AG04449 (cell line): ENCODE measurements at regions not wholly inside any gene's neighbourhood (a gene's known extent, or its start where the extent isn't known, plus 50 kb on each side); places are given as distances from the start of the nearest gene placed in this dataset.

Experiments used
- CTCF ChIA-PET: fragments of 350-600 bp; formaldehyde crosslinking; extraction: SDS; loops from one replicate; lab custom pipeline; 2021; ENCODE audit warnings: antibody characterized with exemption; lab: Yijun Ruan, JAX
- POLR2A ChIA-PET: fragments of 400-600, 350-600 bp; formaldehyde crosslinking; extraction: SDS; loops from one replicate; lab custom pipeline; 2020; ENCODE audit warnings: antibody characterized with exemption, inconsistent platforms; lab: Yijun Ruan, JAX
- DNase-seq: peaks from one replicate; pipeline ENCODE4 v3.0.0-alpha.2; 2010; ENCODE audit warnings: low read depth, low spot score
- H3K4me3 ChIP-seq: 2 replicates; pipeline ENCODE4 v1.5.1; 2011; ENCODE audit warnings: low read depth, mild to moderate bottlenecking, control low read depth, low read length
- CTCF ChIP-seq: IDR thresholded peaks from one replicate; pipeline ENCODE4 v1.5.1; 2011; ENCODE audit warnings: mild to moderate bottlenecking, moderate library complexity, low read length, control low read depth, inconsistent platforms; ENCODE audit not compliant: insufficient read depth; ENCODE audit errors: missing control alignments

GRCh38 chr3:139735191-139735590 lies 57.4 kb upstream of the NMNAT3 start:
- DNase-seq, result no peak
- CTCF ChIA-PET, result no interaction called here
- POLR2A ChIA-PET, result no interaction called here

GRCh38 chr3:139732729-139733128 lies 55.0 kb upstream of the NMNAT3 start:
- CTCF ChIA-PET, result no interaction called here
- no peak overlapping the region for H3K4me3 ChIP-seq
- POLR2A ChIA-PET, result no interaction called here
- TF ChIP-seq CTCF, result no peak
- no peak for DNase-seq

More at GRCh38 chr3:139735191-139735590, 57.4 kb upstream of the NMNAT3 start:
- H3K4me3 ChIP-seq, result no peak overlapping the region
- TF ChIP-seq CTCF, result no peak

GRCh38 chr3:139729300-139729699 lies 51.5 kb upstream of the NMNAT3 start:
- H3K4me3 ChIP-seq, result no peak overlapping the region
- CTCF ChIA-PET, result no interaction called here
- no peak for DNase-seq
- TF ChIP-seq CTCF, result no peak
- POLR2A ChIA-PET, result no interaction called here

GRCh38 chr3:139728414-139728813 lies 50.6 kb upstream of the NMNAT3 start:
- CTCF ChIA-PET, result interaction anchor here (1.1 kb wide), 1 partner anchor 10 kb away, joined by 3 read pairs; no protein-coding TSS in a partner anchor
- no peak for TF ChIP-seq CTCF
- H3K4me3 ChIP-seq, result no peak overlapping the region
- POLR2A ChIA-PET, result no interaction called here
- DNase-seq, result no peak
